Epithelial cell of esophagus (primary cell): ENCODE measurements at regions not wholly inside any gene's neighbourhood (a gene's known extent, or its start where the extent isn't known, plus 50 kb on each side); places are given as distances from the start of the nearest gene placed in this dataset.

Experiments used
- DNase-seq: peaks from one replicate; pipeline ENCODE4 v3.0.0; 2010; ENCODE audit warnings: low read depth
- H3K4me3 ChIP-seq: 2 replicates; pipeline ENCODE4 v1.5.1; 2011; ENCODE audit warnings: mild to moderate bottlenecking, low read length, control low read depth
- CTCF ChIP-seq: IDR thresholded peaks from 2 replicates; pipeline ENCODE4 v1.5.1; 2011; ENCODE audit warnings: low read depth, mild to moderate bottlenecking, low read length, control low read depth, inconsistent platforms; ENCODE audit not compliant: insufficient read depth; ENCODE audit errors: missing control alignments

DNA sequence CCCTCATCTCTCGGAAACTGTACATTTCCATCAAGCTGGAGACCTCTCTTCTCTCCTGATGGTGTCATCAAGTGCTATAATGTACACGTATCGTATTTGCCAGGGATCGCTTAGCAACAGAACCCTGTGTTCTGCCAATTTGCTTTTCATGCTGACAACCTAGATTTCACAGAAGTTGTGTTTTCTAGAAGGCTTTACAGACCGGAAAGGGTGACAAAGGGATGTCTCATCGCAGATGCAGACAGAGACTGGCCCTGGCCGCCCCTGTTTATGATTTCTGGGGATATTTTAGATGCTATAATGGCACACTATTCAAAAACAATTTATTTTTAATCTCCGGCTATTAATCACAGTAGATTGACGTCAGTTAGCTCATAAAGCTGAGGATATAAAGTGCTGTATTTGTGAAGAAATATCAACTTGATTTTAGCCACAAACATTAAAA lies 291.4 kb downstream of the IRS2 start:
- DNase-seq, result peak; percentile 81
- H3K4me3 ChIP-seq, result no peak overlapping the region
- TF ChIP-seq CTCF, result no peak

DNA sequence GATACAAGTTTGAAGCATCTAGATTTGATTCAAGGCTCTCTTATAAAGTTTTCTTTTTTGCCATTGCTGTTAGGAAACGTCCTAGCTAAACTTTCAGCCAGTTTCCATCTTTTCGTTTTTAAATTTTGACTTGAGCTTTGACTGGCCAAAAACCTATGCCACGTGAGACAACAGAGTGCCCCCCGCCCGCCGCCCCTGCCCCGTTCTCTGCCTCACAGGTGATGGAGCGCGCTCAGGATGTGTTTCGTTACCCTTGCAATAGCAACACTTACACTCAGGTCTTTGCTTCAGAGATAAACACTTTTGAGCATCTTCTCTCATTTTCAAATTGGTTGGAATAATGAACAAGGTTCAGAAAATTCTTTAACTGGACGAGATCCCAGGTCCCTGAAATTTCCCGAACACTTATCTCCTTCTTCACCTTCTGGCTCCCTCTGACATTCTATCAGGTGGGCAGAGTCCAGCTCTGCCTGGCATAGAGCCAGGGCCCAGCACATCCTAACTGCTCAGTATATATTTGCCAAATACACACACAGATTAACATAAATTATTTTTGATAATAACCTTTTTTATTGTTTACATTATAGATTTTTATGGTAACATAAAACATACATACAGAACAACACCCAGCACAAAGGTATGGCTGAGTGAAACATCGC lies 301.1 kb downstream of the IRS2 start:
- DNase-seq, result no peak
- no peak for TF ChIP-seq CTCF

DNA sequence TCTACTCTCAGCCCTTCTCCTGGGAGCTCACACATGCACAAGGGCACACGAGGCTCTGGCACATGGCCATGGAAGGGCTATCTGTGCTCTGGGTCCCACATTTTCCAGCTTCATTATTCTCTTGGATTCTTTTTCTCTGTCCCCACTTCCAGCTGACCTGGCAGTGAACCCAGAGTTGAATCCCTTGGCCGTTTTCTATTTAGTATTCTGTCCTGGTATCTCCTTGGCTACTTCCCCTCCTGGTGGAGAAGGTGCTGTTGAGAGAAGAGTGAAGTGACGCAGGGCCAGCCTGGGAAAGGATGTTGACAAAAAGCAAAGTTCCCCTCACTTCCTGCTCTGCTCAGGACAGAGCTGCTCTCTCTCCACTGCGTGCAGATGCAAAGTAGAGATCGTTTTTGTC lies 303.1 kb downstream of the IRS2 start:
- TF ChIP-seq CTCF, result no peak
- DNase-seq, result no peak
- H3K4me3 ChIP-seq, result no peak overlapping the region

More for the DNA sequence above, 301.1 kb downstream of the IRS2 start:
- H3K4me3 ChIP-seq, result no peak overlapping the region

GRCh38 chr13:109481040-109481439 lies 305.3 kb downstream of the IRS2 start:
- no peak for DNase-seq
- no peak overlapping the region for H3K4me3 ChIP-seq
- TF ChIP-seq CTCF, result no peak

- peak; percentile 50 for DNase-seq
- no peak for TF ChIP-seq CTCF
- H3K4me3 ChIP-seq, result no peak overlapping the region
Observed at GRCh38 chr13:109480011-109480955, 306.1 kb downstream of the IRS2 start.

GRCh38 chr13:109479534-109479933 lies 306.8 kb downstream of the IRS2 start:
- TF ChIP-seq CTCF, result no peak
- no peak for DNase-seq
- H3K4me3 ChIP-seq, result no peak overlapping the region
